ENCODE measurements at regions not wholly inside any gene's neighbourhood (a gene's known extent, or its start where the extent isn't known, plus 50 kb on each side); places are given as distances from the start of the nearest gene placed in this dataset.
"Not testable (repeated sequence)": the region's sequence is repeated elsewhere in the genome, so short reads cannot be mapped to it uniquely, and the experiment has no call there.

GRCh38 chr3:22704166-22704565 is 499.0 kb upstream of the UBE2E2 start:
- no peak overlapping the region for H3K4me3 ChIP-seq (ENCODE audit: low read depth, low read length)
- no peak for TF ChIP-seq CTCF (IDR thresholded peaks at IDR 0.05; ENCODE audit: insufficient read depth, low read depth, low read length, missing control alignments)
- no peak for DNase-seq (ENCODE audit: low read depth)

GRCh38 chr3:22704571-22705354 is 498.4 kb upstream of the UBE2E2 start:
- no peak for DNase-seq (ENCODE audit: low read depth)

GRCh38 chr3:22706922-22707321 is 496.2 kb upstream of the UBE2E2 start:
- DNase-seq (ENCODE audit: low read depth); H3K4me3 ChIP-seq (ENCODE audit: low read depth, low read length): not testable (repeated sequence)

More at GRCh38 chr3:22704571-22705354, 498.4 kb upstream of the UBE2E2 start:
- TF ChIP-seq CTCF (IDR thresholded peaks at IDR 0.05; ENCODE audit: insufficient read depth, low read depth, low read length, missing control alignments) = no peak
- H3K4me3 ChIP-seq (ENCODE audit: low read depth, low read length) = no peak overlapping the region

- no peak overlapping the region for H3K4me3 ChIP-seq (ENCODE audit: low read depth, low read length)
- DNase-seq (ENCODE audit: low read depth) = no peak
- TF ChIP-seq CTCF (IDR thresholded peaks at IDR 0.05; ENCODE audit: insufficient read depth, low read depth, low read length, missing control alignments) = no peak
These were observed 489.2 kb upstream of the UBE2E2 start for GRCh38 chr3:22713936-22714335.

GRCh38 chr3:22714749-22715148 is 488.4 kb upstream of the UBE2E2 start:
- DNase-seq (ENCODE audit: low read depth) = no peak
- no peak overlapping the region for H3K4me3 ChIP-seq (ENCODE audit: low read depth, low read length)
- no peak for TF ChIP-seq CTCF (IDR thresholded peaks at IDR 0.05; ENCODE audit: insufficient read depth, low read depth, low read length, missing control alignments)

GRCh38 chr3:22720596-22720995 is 482.5 kb upstream of the UBE2E2 start:
- no peak for DNase-seq (ENCODE audit: low read depth)
- H3K4me3 ChIP-seq (ENCODE audit: low read depth, low read length) = no peak overlapping the region
- TF ChIP-seq CTCF (IDR thresholded peaks at IDR 0.05; ENCODE audit: insufficient read depth, low read depth, low read length, missing control alignments) = no peak

- TF ChIP-seq CTCF (IDR thresholded peaks at IDR 0.05; ENCODE audit: insufficient read depth, low read depth, low read length, missing control alignments) = no peak
- no peak overlapping the region for H3K4me3 ChIP-seq (ENCODE audit: low read depth, low read length)
- no peak for DNase-seq (ENCODE audit: low read depth)
These were observed 478.7 kb upstream of the UBE2E2 start for GRCh38 chr3:22724420-22724819.
